ENCODE measurements at regions not wholly inside any gene's neighbourhood (a gene's known extent, or its start where the extent isn't known, plus 50 kb on each side); places are given as distances from the start of the nearest gene placed in this dataset.

DNA sequence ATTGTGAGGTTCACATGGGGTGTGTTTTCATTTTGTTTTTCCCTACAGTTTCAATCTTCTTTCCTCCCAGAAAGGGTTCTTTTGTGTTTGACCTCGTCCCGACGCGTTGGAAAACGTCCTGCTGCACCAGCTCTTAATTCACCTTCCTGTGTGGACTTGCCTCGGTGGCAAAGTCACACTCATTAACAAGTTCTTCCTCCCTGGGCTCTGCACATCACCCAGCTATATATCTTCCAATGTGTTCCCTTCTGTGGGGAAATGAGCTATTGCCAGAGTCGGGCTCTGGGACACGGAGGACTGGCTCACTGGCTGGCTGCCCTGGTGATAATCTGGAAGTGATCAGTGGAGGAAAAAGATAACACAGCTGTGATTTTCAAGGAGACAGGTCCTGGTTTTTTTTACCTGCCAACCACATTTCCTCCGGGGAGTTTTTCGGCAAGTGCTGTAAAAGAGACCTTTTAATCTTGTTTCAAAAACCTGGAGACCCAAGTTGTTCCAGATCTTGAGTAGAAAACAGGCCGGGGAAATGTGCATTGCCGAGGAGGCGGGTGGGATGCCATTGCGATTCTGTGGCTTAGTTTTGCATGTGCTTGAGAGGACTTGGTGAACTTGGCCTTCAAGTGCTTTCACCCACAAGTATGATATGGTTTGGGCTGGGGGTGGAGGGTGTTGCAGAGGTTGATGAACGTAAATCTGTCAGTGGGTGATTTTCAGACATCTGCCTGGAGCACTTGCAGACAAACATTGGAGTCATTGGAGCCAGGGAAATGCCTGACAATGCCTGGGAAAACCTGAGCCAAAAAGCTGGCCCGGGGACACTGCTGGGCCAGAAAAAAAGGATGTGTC, 96.5 kb upstream of the CREB5 start:
- in situ Hi-C loops (cut with MboI; ENCODE audit: low pct_unique_long_range_greater_than_20kb, low sequenced_read_pairs, unreplicated experiment), result no loop called here
- TF ChIP-seq, protein P1, sequence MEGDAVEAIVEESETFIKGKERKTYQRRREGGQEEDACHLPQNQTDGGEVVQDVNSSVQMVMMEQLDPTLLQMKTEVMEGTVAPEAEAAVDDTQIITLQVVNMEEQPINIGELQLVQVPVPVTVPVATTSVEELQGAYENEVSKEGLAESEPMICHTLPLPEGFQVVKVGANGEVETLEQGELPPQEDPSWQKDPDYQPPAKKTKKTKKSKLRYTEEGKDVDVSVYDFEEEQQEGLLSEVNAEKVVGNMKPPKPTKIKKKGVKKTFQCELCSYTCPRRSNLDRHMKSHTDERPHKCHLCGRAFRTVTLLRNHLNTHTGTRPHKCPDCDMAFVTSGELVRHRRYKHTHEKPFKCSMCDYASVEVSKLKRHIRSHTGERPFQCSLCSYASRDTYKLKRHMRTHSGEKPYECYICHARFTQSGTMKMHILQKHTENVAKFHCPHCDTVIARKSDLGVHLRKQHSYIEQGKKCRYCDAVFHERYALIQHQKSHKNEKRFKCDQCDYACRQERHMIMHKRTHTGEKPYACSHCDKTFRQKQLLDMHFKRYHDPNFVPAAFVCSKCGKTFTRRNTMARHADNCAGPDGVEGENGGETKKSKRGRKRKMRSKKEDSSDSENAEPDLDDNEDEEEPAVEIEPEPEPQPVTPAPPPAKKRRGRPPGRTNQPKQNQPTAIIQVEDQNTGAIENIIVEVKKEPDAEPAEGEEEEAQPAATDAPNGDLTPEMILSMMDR (IDR thresholded peaks at IDR 0.05; ENCODE audit: extremely low read depth, insufficient read depth, missing control alignments), result no peak
- DNase-seq (ENCODE audit: low spot score), result no peak

DNA sequence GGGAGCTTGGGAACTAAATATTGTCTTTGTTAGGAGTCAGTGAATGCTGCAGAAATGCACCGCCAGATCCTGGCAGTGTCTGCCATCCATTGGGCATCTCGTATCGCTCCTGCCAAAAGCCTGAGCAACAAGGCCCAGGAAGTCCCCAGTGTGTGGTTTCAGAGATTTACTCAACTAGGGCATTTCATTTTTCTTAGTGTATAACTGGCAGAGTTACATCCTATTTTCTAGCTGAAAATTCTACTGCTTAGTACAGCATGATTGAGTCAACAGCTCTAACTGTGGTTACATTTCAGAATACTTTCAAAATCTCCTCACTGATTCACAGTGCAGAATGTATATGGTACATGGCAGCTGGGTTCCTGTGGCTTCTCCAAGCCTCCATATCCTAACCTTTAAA, 95.8 kb upstream of the CREB5 start:
- in situ Hi-C loops (cut with MboI; ENCODE audit: low pct_unique_long_range_greater_than_20kb, low sequenced_read_pairs, unreplicated experiment), result no loop called here
- TF ChIP-seq, protein P1 (IDR thresholded peaks at IDR 0.05; ENCODE audit: extremely low read depth, insufficient read depth, missing control alignments), result no peak
- no peak for DNase-seq (ENCODE audit: low spot score)

DNA sequence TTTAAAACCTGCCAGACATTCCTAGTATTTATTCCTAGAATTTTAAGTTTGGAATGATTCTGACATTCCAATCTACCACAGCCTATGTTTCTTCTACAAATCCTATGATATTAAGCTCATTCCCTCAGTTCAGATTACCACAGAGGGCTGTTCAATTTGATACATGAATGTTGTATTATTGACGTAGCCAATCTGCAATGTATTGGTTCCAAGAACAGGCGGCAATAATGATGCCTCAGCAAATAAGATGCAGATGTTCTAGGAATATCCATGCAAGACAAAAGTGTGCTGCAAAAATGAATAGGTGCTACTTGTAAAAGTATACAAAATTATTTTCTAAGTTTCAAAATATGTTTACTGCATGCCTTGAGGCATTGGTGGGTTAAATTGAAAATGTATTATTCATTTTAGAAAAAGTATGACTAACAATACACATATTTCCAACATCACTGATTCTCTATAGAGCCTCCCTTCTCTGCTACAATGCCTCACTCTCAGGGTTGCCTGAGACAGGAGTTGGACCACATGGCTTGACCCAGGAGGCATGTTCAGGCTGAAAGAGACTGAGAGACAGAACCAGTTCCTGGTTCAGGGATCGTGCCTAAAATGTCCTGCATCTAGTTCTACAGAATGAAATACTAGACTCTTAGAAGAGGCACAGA, 94.1 kb upstream of the CREB5 start:
- TF ChIP-seq, protein P1 (IDR thresholded peaks at IDR 0.05; ENCODE audit: extremely low read depth, insufficient read depth, missing control alignments), result no peak
- DNase-seq (ENCODE audit: low spot score), result no peak
- in situ Hi-C loops (cut with MboI; ENCODE audit: low pct_unique_long_range_greater_than_20kb, low sequenced_read_pairs, unreplicated experiment), result no loop called here

DNA sequence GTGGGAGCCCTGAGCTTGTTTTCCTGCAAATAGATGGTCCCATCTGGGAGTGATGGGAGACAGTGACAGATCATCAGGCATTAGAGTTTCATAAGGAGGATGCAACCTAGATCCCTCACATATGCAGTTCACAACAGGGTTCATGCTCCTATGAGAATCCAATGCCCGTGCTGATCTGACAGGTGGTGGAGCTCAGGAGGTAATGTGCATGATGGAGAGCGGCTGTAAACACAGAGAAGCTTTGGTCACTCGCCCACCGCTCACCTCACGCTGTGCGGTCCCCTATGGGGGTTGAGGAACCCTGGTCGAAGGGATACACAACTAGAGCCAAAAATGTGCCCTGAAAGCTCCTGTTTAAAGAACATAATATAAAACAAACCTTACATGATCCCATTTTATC, 88.5 kb upstream of the CREB5 start:
- in situ Hi-C loops (cut with MboI; ENCODE audit: low pct_unique_long_range_greater_than_20kb, low sequenced_read_pairs, unreplicated experiment), result no loop called here
- TF ChIP-seq, protein P1 (IDR thresholded peaks at IDR 0.05; ENCODE audit: extremely low read depth, insufficient read depth, missing control alignments), result no peak
- no peak for DNase-seq (ENCODE audit: low spot score)

DNA sequence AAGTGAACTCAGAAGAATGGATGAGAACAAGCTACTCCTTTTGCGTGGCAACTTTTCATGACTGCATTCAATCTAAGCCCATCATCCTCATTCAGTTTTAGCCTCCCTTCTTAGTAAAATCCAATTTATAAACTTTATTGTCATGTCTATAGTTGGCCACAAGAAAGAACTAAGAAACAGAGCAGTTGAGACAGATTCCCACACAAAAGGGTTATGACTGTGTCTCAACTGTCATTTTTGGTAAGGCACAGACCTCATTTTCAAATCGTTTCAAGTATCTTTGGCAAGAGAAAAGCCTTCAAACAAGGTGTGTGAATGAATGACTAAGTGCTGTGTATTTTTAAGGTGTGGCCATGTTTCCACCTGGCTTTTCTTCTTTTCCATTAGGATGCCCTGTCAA, 84.2 kb upstream of the CREB5 start:
- in situ Hi-C loops (cut with MboI; ENCODE audit: low pct_unique_long_range_greater_than_20kb, low sequenced_read_pairs, unreplicated experiment), result no loop called here
- no peak for DNase-seq (ENCODE audit: low spot score)
- TF ChIP-seq, protein P1 (IDR thresholded peaks at IDR 0.05; ENCODE audit: extremely low read depth, insufficient read depth, missing control alignments), result no peak

DNA sequence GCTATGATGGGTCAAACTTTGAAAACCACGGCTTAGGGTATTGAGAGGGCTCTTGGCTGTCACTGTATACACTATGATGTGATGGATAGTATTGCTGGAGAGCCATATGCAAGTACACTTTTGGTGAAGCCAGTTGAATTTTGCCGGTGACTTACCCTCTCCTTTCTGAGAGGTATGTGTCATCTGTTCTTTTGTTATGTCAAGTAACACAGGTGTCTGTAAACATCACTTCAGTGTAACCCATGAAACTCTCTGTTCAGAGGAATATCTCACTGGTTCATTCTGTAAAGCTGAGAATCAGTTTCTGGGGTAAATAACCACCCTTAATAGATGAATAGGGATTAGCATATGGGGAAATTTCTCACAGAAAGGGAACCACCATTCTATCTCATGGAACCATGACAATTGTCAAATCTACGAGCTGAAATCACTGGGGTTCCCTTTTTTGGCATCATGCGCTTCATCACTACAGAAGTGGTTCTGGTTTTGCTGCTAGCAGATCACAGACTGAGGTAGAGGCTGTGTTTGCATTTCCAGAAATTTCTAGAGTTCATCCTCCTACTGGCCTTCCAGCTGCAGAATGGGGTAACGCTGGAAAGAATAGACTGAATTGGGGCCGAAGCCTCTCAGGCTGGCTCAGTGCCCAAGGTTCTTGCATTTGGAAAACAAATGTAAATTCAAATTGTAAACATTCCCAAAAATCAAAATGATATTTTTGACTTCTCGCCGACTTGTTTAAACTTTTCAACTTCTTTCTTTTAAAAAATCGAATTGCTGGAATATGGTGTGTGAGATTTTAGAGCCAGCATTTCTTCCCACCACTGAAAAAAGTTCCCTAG, 83.3 kb upstream of the CREB5 start:
- DNase-seq (ENCODE audit: low spot score), result no peak
- in situ Hi-C loops (cut with MboI; ENCODE audit: low pct_unique_long_range_greater_than_20kb, low sequenced_read_pairs, unreplicated experiment), result no loop called here
- TF ChIP-seq, protein P1 (IDR thresholded peaks at IDR 0.05; ENCODE audit: extremely low read depth, insufficient read depth, missing control alignments), result no peak

Data from GM13977 (cell line).